ENCODE measurements at regions not wholly inside any gene's neighbourhood (a gene's known extent, or its start where the extent isn't known, plus 50 kb on each side); places are given as distances from the start of the nearest gene placed in this dataset.

- BruUV-seq (replicated peaks), result no TSS peak
- ChIA-PET CTCF (ENCODE audit: unreplicated experiment) (no interaction called here), POLR2A (no interaction called here)
- Histone ChIP-seq H4K20me1 (ENCODE audit: insufficient read depth, low read length) (no peaks in the 10 kb centered on the region), H3K4me2 (ENCODE audit: low read length) (no peak overlapping the region), H3K4me3 (ENCODE audit: low read depth, low read length, poor library complexity, severe bottlenecking) (no peak overlapping the region), H3K9me3 (ENCODE audit: low read length) (no peaks in the 10 kb centered on the region), H3K27ac (ENCODE audit: low read depth, low read length, poor library complexity, severe bottlenecking) (no peak overlapping the region), H2AFZ (ENCODE audit: low read length) (no peak overlapping the region), H3K36me3 (ENCODE audit: insufficient read depth, low read length) (no peaks in the 10 kb centered on the region), H3K4me1 (ENCODE audit: insufficient read depth, low read length, poor library complexity, severe bottlenecking) (no peaks in the 10 kb centered on the region), H3K79me2 (ENCODE audit: insufficient read depth, low read depth, low read length) (no peaks in the 10 kb centered on the region), H3K9me2 (ENCODE audit: insufficient read depth, low read length) (no peaks in the 10 kb centered on the region)
- TF ChIP-seq CTCF (conservative IDR thresholded peaks at IDR 0.05; ENCODE audit: low read length) (no peak), EZH2phosphoT487 (IDR thresholded peaks at IDR 0.05; ENCODE audit: borderline replicate concordance, low read depth, low read length) (no peak)
- DNase-seq (ENCODE audit: low spot score), result no peak
- intact Hi-C loops (cut with micrococcal nuclease; ENCODE audit: unreplicated experiment), result no loop called here
These were observed 115.2 kb downstream of the TES start for GRCh38 chr7:116325517-116325916.

GRCh38 chr7:116327135-116327534 lies 116.8 kb downstream of the TES start:
- no peak for TF ChIP-seq EZH2phosphoT487 (IDR thresholded peaks at IDR 0.05; ENCODE audit: borderline replicate concordance, low read depth, low read length)
- no peak for TF ChIP-seq CTCF (conservative IDR thresholded peaks at IDR 0.05; ENCODE audit: low read length)
- Histone ChIP-seq H3K4me2 (ENCODE audit: low read length) (no peak overlapping the region), H3K9me3 (ENCODE audit: low read length) (no peaks in the 10 kb centered on the region), H3K27ac (ENCODE audit: low read depth, low read length, poor library complexity, severe bottlenecking) (no peak overlapping the region), H3K79me2 (ENCODE audit: insufficient read depth, low read depth, low read length) (no peaks in the 10 kb centered on the region), H3K36me3 (ENCODE audit: insufficient read depth, low read length) (no peaks in the 10 kb centered on the region), H3K4me3 (ENCODE audit: low read depth, low read length, poor library complexity, severe bottlenecking) (no peak overlapping the region), H2AFZ (ENCODE audit: low read length) (no peak overlapping the region), H3K9me2 (ENCODE audit: insufficient read depth, low read length) (no peaks in the 10 kb centered on the region), H3K4me1 (ENCODE audit: insufficient read depth, low read length, poor library complexity, severe bottlenecking) (no peaks in the 10 kb centered on the region), H4K20me1 (ENCODE audit: insufficient read depth, low read length) (no peaks in the 10 kb centered on the region)
- intact Hi-C loops (cut with micrococcal nuclease; ENCODE audit: unreplicated experiment), result no loop called here
- CTCF ChIA-PET (ENCODE audit: unreplicated experiment), result no interaction called here
- POLR2A ChIA-PET, result no interaction called here
- no peak for DNase-seq (ENCODE audit: low spot score)
- BruUV-seq (replicated peaks), result no TSS peak

- H3K4me1 ChIP-seq (ENCODE audit: insufficient read depth, low read length, poor library complexity, severe bottlenecking), result no peaks in the 10 kb centered on the region
- intact Hi-C loops (cut with micrococcal nuclease; ENCODE audit: unreplicated experiment), result no loop called here
- H3K79me2 ChIP-seq (ENCODE audit: insufficient read depth, low read depth, low read length), result no peaks in the 10 kb centered on the region
- no TSS peak for BruUV-seq (replicated peaks)
- no peak overlapping the region for H3K27ac ChIP-seq (ENCODE audit: low read depth, low read length, poor library complexity, severe bottlenecking)
- DNase-seq (ENCODE audit: low spot score), result no peak
- ChIA-PET POLR2A (no interaction called here), CTCF (ENCODE audit: unreplicated experiment) (no interaction called here)
- TF ChIP-seq CTCF (conservative IDR thresholded peaks at IDR 0.05; ENCODE audit: low read length), result no peak
- no peak for TF ChIP-seq EZH2phosphoT487 (IDR thresholded peaks at IDR 0.05; ENCODE audit: borderline replicate concordance, low read depth, low read length)
- no peaks in the 10 kb centered on the region for H4K20me1 ChIP-seq (ENCODE audit: insufficient read depth, low read length)
- H3K4me3 ChIP-seq (ENCODE audit: low read depth, low read length, poor library complexity, severe bottlenecking), result no peak overlapping the region
- no peak overlapping the region for H2AFZ ChIP-seq (ENCODE audit: low read length)
- H3K36me3 ChIP-seq (ENCODE audit: insufficient read depth, low read length), result no peaks in the 10 kb centered on the region
- no peaks in the 10 kb centered on the region for H3K9me2 ChIP-seq (ENCODE audit: insufficient read depth, low read length)
- H3K9me3 ChIP-seq (ENCODE audit: low read length), result no peaks in the 10 kb centered on the region
- no peak overlapping the region for H3K4me2 ChIP-seq (ENCODE audit: low read length)
These were observed 117.4 kb downstream of the TES start for GRCh38 chr7:116327752-116328151.

Measured in OCI-LY7 (cell line).